ENCODE measurements at regions not wholly inside any gene's neighbourhood (a gene's known extent, or its start where the extent isn't known, plus 50 kb on each side); places are given as distances from the start of the nearest gene placed in this dataset.

DNA sequence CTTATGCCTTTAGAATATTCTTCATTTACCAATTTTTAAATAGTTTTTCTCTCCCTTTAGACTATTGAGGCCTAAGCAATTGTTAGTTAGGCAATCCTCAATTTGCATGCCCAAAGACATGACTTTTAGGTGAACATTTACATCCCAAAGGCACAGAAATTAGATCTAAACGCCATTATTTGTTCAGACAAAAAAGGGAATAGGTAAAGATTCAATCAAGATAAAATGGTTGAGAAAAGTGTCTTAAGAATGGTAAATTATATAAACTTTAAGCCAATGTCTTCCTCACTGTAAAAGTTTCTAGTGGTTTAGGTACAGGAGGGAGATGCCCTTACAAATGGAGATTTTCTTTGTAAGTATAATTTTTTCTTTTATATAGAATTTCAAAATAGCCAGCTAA lies 50.2 kb upstream of the MME start:
- no peak for DNase-seq
- Histone ChIP-seq H3K27ac (no peak overlapping the region), H3K36me3 (no peaks in the 10 kb centered on the region), H3K27me3 (no peaks in the 10 kb centered on the region), H3K9me3 (no peaks in the 10 kb centered on the region), H3K4me1 (no peaks in the 10 kb centered on the region), H3K4me3 (replicated peaks in 1 of 3) (no peak overlapping the region)
- intact Hi-C loops (cut with DNase I): no loop called here
- TF ChIP-seq, protein P1, sequence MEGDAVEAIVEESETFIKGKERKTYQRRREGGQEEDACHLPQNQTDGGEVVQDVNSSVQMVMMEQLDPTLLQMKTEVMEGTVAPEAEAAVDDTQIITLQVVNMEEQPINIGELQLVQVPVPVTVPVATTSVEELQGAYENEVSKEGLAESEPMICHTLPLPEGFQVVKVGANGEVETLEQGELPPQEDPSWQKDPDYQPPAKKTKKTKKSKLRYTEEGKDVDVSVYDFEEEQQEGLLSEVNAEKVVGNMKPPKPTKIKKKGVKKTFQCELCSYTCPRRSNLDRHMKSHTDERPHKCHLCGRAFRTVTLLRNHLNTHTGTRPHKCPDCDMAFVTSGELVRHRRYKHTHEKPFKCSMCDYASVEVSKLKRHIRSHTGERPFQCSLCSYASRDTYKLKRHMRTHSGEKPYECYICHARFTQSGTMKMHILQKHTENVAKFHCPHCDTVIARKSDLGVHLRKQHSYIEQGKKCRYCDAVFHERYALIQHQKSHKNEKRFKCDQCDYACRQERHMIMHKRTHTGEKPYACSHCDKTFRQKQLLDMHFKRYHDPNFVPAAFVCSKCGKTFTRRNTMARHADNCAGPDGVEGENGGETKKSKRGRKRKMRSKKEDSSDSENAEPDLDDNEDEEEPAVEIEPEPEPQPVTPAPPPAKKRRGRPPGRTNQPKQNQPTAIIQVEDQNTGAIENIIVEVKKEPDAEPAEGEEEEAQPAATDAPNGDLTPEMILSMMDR (IDR thresholded peaks at IDR 0.05): no peak
- TF ChIP-seq POLR2A (IDR thresholded peaks at IDR 0.05): no peak
- WGBS, 2 donors: 50 to 62% methylated on average over 1 of the region's 1 CpG

DNA sequence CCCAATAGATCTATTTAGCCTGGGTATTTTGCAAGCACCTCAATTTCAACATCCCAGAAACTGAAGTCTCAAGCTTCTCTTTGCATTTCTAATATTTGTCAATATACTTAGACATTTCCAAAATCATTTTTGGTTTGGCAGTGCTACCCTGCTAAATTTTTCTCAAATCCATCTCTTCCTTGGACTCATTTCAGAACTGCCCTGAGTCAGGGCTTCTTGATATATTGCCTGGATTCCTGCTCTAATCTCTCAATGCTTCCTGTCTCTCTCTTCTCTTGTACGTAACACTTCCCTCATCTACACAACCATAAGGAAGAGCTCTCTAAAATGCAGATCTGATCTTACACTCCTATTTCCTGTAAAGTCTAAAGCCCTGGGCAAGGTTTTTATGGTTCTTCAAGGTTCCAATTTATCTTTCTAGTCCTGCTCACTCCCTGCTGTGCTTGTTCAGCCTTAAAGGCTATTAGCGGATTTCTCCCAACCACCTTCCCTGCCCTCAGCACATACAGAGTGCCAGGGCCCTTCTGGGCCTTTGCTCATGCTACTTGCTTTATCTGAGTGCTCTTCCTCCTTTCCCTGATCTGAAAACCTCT lies 53.0 kb upstream of the MME start:
- intact Hi-C loops (cut with DNase I): no loop called here
- Histone ChIP-seq H3K27ac (no peak overlapping the region), H3K4me1 (no peaks in the 10 kb centered on the region), H3K27me3 (no peaks in the 10 kb centered on the region), H3K9me3 (no peaks in the 10 kb centered on the region), H3K4me3 (replicated peaks in 1 of 3) (no peak overlapping the region), H3K36me3 (no peaks in the 10 kb centered on the region)
- no peak for DNase-seq
- WGBS, 2 donors: 75% methylated on average over 2 of the region's 2 CpGs
- TF ChIP-seq, protein P1 (IDR thresholded peaks at IDR 0.05): no peak
- TF ChIP-seq POLR2A (IDR thresholded peaks at IDR 0.05): no peak

DNA sequence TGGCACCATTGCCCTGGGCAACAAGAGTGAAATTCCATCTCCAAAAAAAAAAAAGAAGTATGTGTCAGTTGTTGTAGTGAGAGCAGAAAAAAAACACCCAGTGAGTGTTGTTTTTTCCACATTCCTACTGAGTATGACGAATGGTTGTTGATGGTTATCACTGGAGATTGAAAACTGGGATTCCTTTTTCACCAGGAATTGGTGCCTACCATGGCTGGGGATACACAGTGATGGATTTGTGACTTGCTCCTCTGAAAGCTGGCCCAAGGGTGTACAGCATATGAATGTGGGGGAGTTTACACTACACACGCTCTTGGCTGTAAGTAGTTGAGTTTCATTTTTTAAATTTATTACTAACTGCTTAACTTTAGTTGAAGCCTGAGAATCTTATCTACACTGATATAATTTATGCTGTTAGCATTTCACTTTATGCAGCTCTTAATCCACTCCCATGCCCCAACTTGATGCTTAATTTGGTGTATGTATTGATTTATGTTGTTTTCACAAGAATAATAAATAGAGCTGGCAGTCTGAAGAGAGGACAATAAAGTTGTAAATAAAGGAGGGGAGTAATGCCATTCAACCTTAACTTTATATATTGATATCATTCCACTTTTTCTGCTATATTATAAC lies 56.0 kb upstream of the MME start:
- Histone ChIP-seq H3K9me3 (no peaks in the 10 kb centered on the region), H3K27ac (no peak overlapping the region), H3K36me3 (no peaks in the 10 kb centered on the region), H3K4me1 (peaks cover 8% of the 10 kb centered on the region in 2 donors), H3K4me3 (replicated peaks in 1 of 3) (no peak overlapping the region), H3K27me3 (no peaks in the 10 kb centered on the region)
- no peak for DNase-seq
- TF ChIP-seq, protein P1 (IDR thresholded peaks at IDR 0.05): no peak
- TF ChIP-seq POLR2A (IDR thresholded peaks at IDR 0.05): no peak
- intact Hi-C loops (cut with DNase I): no loop called here
- WGBS, 2 donors: 59 to 61% methylated on average over 2 of the region's 2 CpGs

DNA sequence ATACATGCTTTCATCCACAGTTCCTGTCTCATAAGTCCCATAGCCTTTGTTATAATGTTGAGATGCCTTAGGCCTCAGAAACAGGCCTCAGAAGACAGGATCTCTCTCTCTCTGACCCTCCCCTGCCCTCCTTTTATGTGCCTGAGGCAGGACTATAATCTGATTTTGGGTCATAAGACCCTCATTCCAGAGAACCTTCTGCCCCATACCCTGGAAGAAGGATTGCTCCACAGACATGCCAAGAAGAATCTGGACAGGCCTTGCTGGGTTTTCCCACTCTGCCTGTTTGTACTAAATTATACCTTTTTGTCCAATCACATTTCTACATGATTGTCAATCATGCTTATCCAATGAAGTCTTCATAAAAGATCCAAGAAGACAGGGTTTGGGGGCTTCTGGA lies 57.2 kb upstream of the MME start:
- H3K36me3 ChIP-seq: no peaks in the 10 kb centered on the region
- H3K9me3 ChIP-seq: no peaks in the 10 kb centered on the region
- intact Hi-C loops (cut with DNase I): no loop called here
- no peak for DNase-seq
- no peak overlapping the region for H3K4me3 ChIP-seq (replicated peaks in 1 of 3)
- H3K27ac ChIP-seq: peak overlapping the region in 1 of 3 donors; percentile 13
- TF ChIP-seq, protein P1 (IDR thresholded peaks at IDR 0.05): no peak
- no peak for TF ChIP-seq POLR2A (IDR thresholded peaks at IDR 0.05)
- no peaks in the 10 kb centered on the region for H3K27me3 ChIP-seq
- peaks cover 9% of the 10 kb centered on the region in 2 donors for H3K4me1 ChIP-seq

DNA sequence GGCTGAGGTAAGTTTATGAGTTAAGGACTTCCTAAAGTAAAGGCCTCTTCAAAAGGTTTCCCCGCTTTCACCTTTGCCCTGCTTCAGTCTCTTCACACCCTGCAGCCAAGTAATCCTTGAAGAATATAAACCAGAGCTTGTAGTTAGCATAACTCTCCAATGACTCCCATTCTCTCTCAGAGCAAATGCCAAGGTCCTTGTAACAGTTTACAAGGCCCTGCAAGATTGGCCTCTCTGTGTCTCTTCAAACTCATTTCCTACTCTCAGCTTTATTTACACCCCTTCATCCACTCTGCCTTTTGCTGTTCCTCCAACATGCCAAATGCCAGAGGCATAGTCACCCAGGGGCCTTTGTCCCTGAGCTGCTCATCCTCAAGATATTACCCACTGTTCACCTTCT lies 60.5 kb upstream of the MME start:
- WGBS, 2 donors: 55 to 68% methylated on average over 1 of the region's 1 CpG
- H3K4me3 ChIP-seq (replicated peaks in 1 of 3): no peak overlapping the region
- peak overlapping the region in 2 of 3 donors; percentile 40 to 70 for H3K27ac ChIP-seq
- intact Hi-C loops (cut with DNase I): no loop called here
- no peak for DNase-seq
- H3K4me1 ChIP-seq: peaks cover 9% of the 10 kb centered on the region in 2 donors
- no peaks in the 10 kb centered on the region for H3K36me3 ChIP-seq
- H3K27me3 ChIP-seq: no peaks in the 10 kb centered on the region
- H3K9me3 ChIP-seq: no peaks in the 10 kb centered on the region
- no peak for TF ChIP-seq POLR2A (IDR thresholded peaks at IDR 0.05)
- TF ChIP-seq, protein P1 (IDR thresholded peaks at IDR 0.05): no peak

Measured in thyroid gland (tissue), 4 donors.